VCaP (cell line): ENCODE measurements at regions not wholly inside any gene's neighbourhood (a gene's known extent, or its start where the extent isn't known, plus 50 kb on each side); places are given as distances from the start of the nearest gene placed in this dataset.
"Not testable (repeated sequence)": the region's sequence is repeated elsewhere in the genome, so short reads cannot be mapped to it uniquely, and the experiment has no call there.

Experiments
- H3K27ac ChIP-seq: fragments of 450-650 bp; 2 replicates; pipeline ENCODE4 v1.5.1; 2017
- CTCF ChIP-seq: fragments of 450-650 bp; conservative IDR thresholded peaks from 2 replicates; pipeline ENCODE4 v1.5.1; 2017; ENCODE audit warnings: mild to moderate bottlenecking, moderate library complexity

GRCh38 chr6:776528-776931, 83.6 kb upstream of the EXOC2 start:
- H3K27ac ChIP-seq: no peak overlapping the region

GRCh38 chr6:775863-776262, 82.9 kb upstream of the EXOC2 start:
- H3K27ac ChIP-seq: no peak overlapping the region
- no peak for TF ChIP-seq CTCF

More at GRCh38 chr6:776528-776931, 83.6 kb upstream of the EXOC2 start:
- TF ChIP-seq CTCF: no peak

GRCh38 chr6:771683-772082, 78.7 kb upstream of the EXOC2 start:
- not testable (repeated sequence) for H3K27ac ChIP-seq

- no peak for TF ChIP-seq CTCF
- no peak overlapping the region for H3K27ac ChIP-seq
Observed at GRCh38 chr6:767755-768512, 75.0 kb upstream of the EXOC2 start.

GRCh38 chr6:766625-767024, 73.7 kb upstream of the EXOC2 start:
- no peak for TF ChIP-seq CTCF
- H3K27ac ChIP-seq: no peak overlapping the region

- H3K27ac ChIP-seq: peak overlapping the region; percentile 36; the same call in 1 of the 2 replicates
- no peak for TF ChIP-seq CTCF
Observed at GRCh38 chr6:761997-762396, 69.1 kb upstream of the EXOC2 start.

GRCh38 chr6:760982-761955, 68.3 kb upstream of the EXOC2 start:
- peak overlapping the region; percentile 36; the same call in 1 of the 2 replicates for H3K27ac ChIP-seq
- no peak for TF ChIP-seq CTCF
